HL-60 (cell line): ENCODE measurements at regions not wholly inside any gene's neighbourhood (a gene's known extent, or its start where the extent isn't known, plus 50 kb on each side); places are given as distances from the start of the nearest gene placed in this dataset.
A peak's percentile ranks its signal among the peaks of the same experiment; 100 is the strongest.

Experiments used
- DNase-seq, 2 experiments: peaks; one replicate each; pipeline ENCODE4 v3.0.0-alpha.2; 2010 to 2020; ENCODE audit warnings: low read depth in 1 of 2, low spot score in 1 of 2
- H3K27ac ChIP-seq: fragments of 250-450 bp; sonication (Bioruptor Pico); replicated peaks from 2 replicates; pipeline ENCODE4 v1.5.1; 2020; ENCODE audit warnings: mild to moderate bottlenecking, moderate library complexity
- H3K27me3 ChIP-seq: fragments of 250-450 bp; sonication (Bioruptor Pico); 2 replicates; pipeline ENCODE4 v1.5.1; 2021; ENCODE audit warnings: mild to moderate bottlenecking, moderate library complexity; ENCODE audit not compliant: insufficient read depth, poor library complexity, severe bottlenecking
- H3K4me3 ChIP-seq: replicated peaks from 2 replicates; pipeline ENCODE4 v1.5.1; 2011; ENCODE audit warnings: mild to moderate bottlenecking, control low read depth, low read length; ENCODE audit not compliant: insufficient read depth
- CTCF ChIP-seq: IDR thresholded peaks from one replicate; pipeline ENCODE4 v1.5.1; 2011; ENCODE audit warnings: low read length, control low read depth, inconsistent platforms; ENCODE audit not compliant: insufficient read depth
- GABPA ChIP-seq: IDR thresholded peaks from 2 replicates; pipeline ENCODE4 v1.6.1; 2012; ENCODE audit warnings: low read depth
- POLR2AphosphoS5 ChIP-seq: IDR thresholded peaks from 2 replicates; pipeline ENCODE4 v1.6.1; 2012; ENCODE audit warnings: low read depth
- REST ChIP-seq: IDR thresholded peaks from 2 replicates; pipeline ENCODE4 v1.6.1; 2012; ENCODE audit warnings: low read depth; ENCODE audit not compliant: insufficient replicate concordance
- SPI1 ChIP-seq: IDR thresholded peaks from 2 replicates; pipeline ENCODE4 v1.6.1; 2012; ENCODE audit warnings: low read depth, mild to moderate bottlenecking, borderline replicate concordance

- Histone ChIP-seq H3K27me3 (no peaks in the 10 kb centered on the region), H3K27ac (no peak overlapping the region), H3K4me3 (no peak overlapping the region)
- peak in 1 of 2 experiments; percentile 28 for DNase-seq
- TF ChIP-seq CTCF (no peak), SPI1 (peak; percentile 46; the same call in 1 of the 2 replicates), REST (no peak), POLR2AphosphoS5 (no peak)
Observed at GRCh38 chr21:28699596-28700259, 292.9 kb downstream of the LTN1 start.

GRCh38 chr21:28699186-28699585 lies 293.5 kb downstream of the LTN1 start:
- H3K27ac ChIP-seq = no peak overlapping the region
- H3K27me3 ChIP-seq = no peaks in the 10 kb centered on the region
- H3K4me3 ChIP-seq = no peak overlapping the region
- TF ChIP-seq CTCF = no peak
- TF ChIP-seq SPI1 = no peak
- TF ChIP-seq GABPA = no peak
- no peak for TF ChIP-seq POLR2AphosphoS5
- TF ChIP-seq REST = no peak
- DNase-seq = no peak

GRCh38 chr21:28696844-28697410 lies 295.8 kb downstream of the LTN1 start:
- Histone ChIP-seq H3K27ac (no peak overlapping the region), H3K4me3 (no peak overlapping the region), H3K27me3 (no peaks in the 10 kb centered on the region)
- DNase-seq = no peak
- TF ChIP-seq GABPA = no peak
- TF ChIP-seq REST = no peak
- no peak for TF ChIP-seq POLR2AphosphoS5
- TF ChIP-seq SPI1 = no peak
- TF ChIP-seq CTCF = no peak
